ENCODE measurements at regions not wholly inside any gene's neighbourhood (a gene's known extent, or its start where the extent isn't known, plus 50 kb on each side); places are given as distances from the start of the nearest gene placed in this dataset.

DNA sequence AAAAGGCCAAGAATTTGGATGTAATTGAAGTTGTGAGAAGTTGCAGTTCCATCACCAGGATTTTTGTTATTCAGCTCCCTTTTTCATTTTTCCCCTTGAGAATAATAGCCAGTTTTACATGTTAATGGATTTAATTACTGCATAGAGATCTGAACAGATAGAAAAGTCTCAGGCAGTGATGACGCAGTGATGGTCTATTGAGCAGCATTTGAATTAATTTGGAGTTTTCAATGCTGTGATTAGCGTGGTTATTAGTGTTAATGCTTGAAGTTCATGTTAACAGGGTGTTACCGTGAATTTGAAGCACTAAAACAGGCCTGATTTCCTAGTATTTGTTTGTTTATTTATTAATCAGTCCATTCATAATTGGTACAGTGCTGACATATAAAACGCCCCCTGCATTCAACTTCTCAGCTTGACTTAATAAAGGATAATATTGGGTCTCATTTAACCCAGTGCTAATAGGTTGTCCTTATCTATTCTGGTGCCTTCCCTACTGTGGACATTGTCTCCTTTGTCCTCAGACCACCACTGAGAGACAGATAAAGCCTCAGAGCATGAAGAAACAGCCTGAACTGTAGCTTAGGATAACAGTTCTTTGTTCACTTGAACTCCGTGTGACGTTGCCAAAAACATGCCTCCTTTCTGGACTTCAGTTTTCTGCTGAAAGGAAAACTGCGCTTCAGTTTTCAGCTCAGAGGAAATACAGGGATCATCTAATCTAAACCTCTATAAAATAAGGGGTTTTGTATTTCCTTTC, 82.4 kb downstream of the RTP4 start:
- no peak for TF ChIP-seq EZH2phosphoT487 (IDR thresholded peaks at IDR 0.05; ENCODE audit: insufficient read depth, low read depth)
- no peak for TF ChIP-seq EZH2 (IDR thresholded peaks at IDR 0.05; ENCODE audit: insufficient read depth, poor library complexity, severe bottlenecking)
